GM10266 (cell line): ENCODE measurements at regions not wholly inside any gene's neighbourhood (a gene's known extent, or its start where the extent isn't known, plus 50 kb on each side); places are given as distances from the start of the nearest gene placed in this dataset.

Experiments
- DNase-seq: peaks from one replicate; pipeline ENCODE4 v3.0.0; 2012; ENCODE audit errors: extremely low spot score
- CTCF ChIP-seq: IDR thresholded peaks from 2 replicates; pipeline ENCODE4 v1.5.1; 2012; ENCODE audit warnings: mild to moderate bottlenecking, low read depth; ENCODE audit not compliant: control insufficient read depth, insufficient read depth; ENCODE audit errors: missing control alignments

- DNase-seq = no peak
- no peak for TF ChIP-seq CTCF
Measured at GRCh38 chr2:223469270-223470046, 132.7 kb downstream of the SCG2 start.

DNA sequence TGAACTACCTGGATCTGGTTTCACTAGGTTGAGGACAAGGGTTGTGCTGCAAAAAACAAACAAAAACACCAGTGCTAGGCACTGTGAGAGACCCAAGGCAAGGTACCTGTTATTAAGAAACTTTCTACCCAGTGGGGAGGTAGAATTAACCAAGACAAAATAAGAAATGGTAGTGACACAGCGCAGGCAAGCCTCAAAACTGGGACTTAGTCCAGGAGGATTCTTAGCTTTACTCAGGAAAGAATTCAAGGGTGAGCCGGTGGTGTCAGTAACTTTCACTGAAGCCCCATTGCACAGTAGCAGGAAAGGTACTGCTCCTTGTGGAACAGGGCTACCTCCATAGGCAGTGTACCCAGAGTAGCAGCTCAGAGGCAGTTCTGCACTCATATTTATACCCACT, 131.6 kb downstream of the SCG2 start:
- no peak for DNase-seq
- TF ChIP-seq CTCF = no peak

GRCh38 chr2:223472771-223473170, 129.4 kb downstream of the SCG2 start:
- TF ChIP-seq CTCF = no peak
- no peak for DNase-seq

DNA sequence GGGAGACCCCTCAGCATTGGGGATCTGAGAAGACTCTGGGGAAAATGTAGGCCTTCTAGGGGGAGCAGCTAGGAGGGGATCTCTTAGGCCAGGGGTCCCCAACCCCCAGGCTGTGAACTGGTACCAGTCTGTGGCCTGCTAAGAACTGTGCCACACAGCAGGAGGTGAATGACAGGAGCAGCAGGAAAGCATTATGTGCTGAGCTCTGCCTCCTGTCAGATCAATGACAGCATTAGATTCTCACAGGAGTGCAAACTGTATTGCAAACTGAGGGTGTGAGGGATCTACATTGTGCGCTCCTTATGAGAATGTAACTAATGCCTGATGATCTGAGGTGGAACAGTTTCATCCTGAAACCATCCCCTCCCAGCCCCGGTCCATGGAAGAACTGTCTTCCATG, 127.3 kb downstream of the SCG2 start:
- no peak for TF ChIP-seq CTCF
- no peak for DNase-seq

- DNase-seq = no peak
- no peak for TF ChIP-seq CTCF
Measured at GRCh38 chr2:223475901-223476300, 126.3 kb downstream of the SCG2 start.

DNA sequence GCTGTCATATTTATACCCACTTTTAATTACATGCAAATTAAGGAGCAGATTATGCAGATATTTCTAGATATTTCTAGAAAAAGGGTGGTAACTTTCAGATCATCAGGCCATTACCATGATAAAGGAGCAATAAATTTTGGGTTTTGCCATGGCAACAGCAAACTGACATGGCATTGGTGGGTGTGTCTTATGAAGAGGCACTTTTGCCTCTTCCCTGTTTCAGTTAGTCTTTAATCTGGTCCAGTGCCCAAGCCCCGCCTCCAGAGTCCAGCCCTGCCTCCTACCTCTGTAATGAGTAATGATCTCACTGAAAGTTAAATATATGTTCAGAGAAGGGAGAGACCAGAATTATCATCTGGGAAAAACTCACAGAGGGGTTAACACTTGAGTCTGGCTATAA, 124.8 kb downstream of the SCG2 start:
- DNase-seq = no peak
- no peak for TF ChIP-seq CTCF

DNA sequence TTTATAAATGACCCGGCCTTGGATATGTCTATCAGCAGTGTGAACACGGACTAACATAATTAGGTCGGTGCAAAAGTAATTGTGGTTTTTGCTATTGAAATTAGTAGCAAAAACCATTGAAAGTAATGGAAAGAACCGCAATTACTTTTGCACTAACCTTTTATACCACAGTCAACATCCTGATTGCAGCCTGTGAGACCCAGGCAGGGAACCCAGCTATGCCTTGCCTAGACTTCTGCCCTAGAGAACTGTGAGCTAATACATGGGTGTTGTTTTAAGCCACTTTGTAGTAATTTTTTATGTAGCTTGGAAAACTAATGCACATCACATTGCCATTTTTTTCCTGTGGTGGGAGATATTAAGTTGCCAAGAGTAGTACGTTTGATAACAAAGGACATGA, 120.7 kb downstream of the SCG2 start:
- DNase-seq = no peak
- TF ChIP-seq CTCF = no peak
